Astrocyte (in vitro differentiated cells and primary cell): ENCODE measurements at regions not wholly inside any gene's neighbourhood (a gene's known extent, or its start where the extent isn't known, plus 50 kb on each side); places are given as distances from the start of the nearest gene placed in this dataset.

ENCODE experiments used
- CTCF ChIP-seq: IDR thresholded peaks from 2 replicates; pipeline ENCODE4 v1.5.1; 2011; ENCODE audit warnings: low read depth, mild to moderate bottlenecking, inconsistent platforms, low read length, moderate library complexity; ENCODE audit not compliant: insufficient read depth
- EZH2 ChIP-seq: IDR thresholded peaks from 2 replicates; pipeline ENCODE4 v1.6.1; 2012; ENCODE audit warnings: mild to moderate bottlenecking, low read length, inconsistent platforms; ENCODE audit not compliant: insufficient read depth

- TF ChIP-seq CTCF: no peak
- TF ChIP-seq EZH2: no peak
Measured at GRCh38 chr15:69660114-69660513, 207.5 kb downstream of the RPLP1 start.
